ENCODE measurements at regions not wholly inside any gene's neighbourhood (a gene's known extent, or its start where the extent isn't known, plus 50 kb on each side); places are given as distances from the start of the nearest gene placed in this dataset.

GRCh38 chr5:3389471-3390026, 206.1 kb upstream of the IRX1 start:
- in situ Hi-C loops (cut with HindIII; ENCODE audit: low sequenced_read_pairs) = no loop called here
- H3K4me3 ChIP-seq (ENCODE audit: low read depth, low read length) = no peak overlapping the region
- TF ChIP-seq CTCF (IDR thresholded peaks at IDR 0.05; ENCODE audit: low read depth, low read length, missing control alignments) = no peak
- no peak for DNase-seq (ENCODE audit: low read depth)

GRCh38 chr5:3386637-3387036, 209.0 kb upstream of the IRX1 start:
- TF ChIP-seq CTCF (IDR thresholded peaks at IDR 0.05; ENCODE audit: low read depth, low read length, missing control alignments) = no peak
- H3K4me3 ChIP-seq (ENCODE audit: low read depth, low read length) = no peak overlapping the region
- no peak for DNase-seq (ENCODE audit: low read depth)
- in situ Hi-C loops (cut with HindIII; ENCODE audit: low sequenced_read_pairs) = no loop called here

- DNase-seq (ENCODE audit: low read depth) = no peak
- in situ Hi-C loops (cut with HindIII; ENCODE audit: low sequenced_read_pairs) = no loop called here
- TF ChIP-seq CTCF (IDR thresholded peaks at IDR 0.05; ENCODE audit: low read depth, low read length, missing control alignments) = no peak
- H3K4me3 ChIP-seq (ENCODE audit: low read depth, low read length) = no peak overlapping the region
Observed at GRCh38 chr5:3385991-3386519, 209.6 kb upstream of the IRX1 start.

- DNase-seq (ENCODE audit: low read depth) = no peak
- TF ChIP-seq CTCF (IDR thresholded peaks at IDR 0.05; ENCODE audit: low read depth, low read length, missing control alignments) = no peak
- H3K4me3 ChIP-seq (ENCODE audit: low read depth, low read length) = no peak overlapping the region
- in situ Hi-C loops (cut with HindIII; ENCODE audit: low sequenced_read_pairs) = no loop called here
Observed at GRCh38 chr5:3384531-3384930, 211.1 kb upstream of the IRX1 start.

- H3K4me3 ChIP-seq (ENCODE audit: low read depth, low read length) = no peak overlapping the region
- in situ Hi-C loops (cut with HindIII; ENCODE audit: low sequenced_read_pairs) = no loop called here
- TF ChIP-seq CTCF (IDR thresholded peaks at IDR 0.05; ENCODE audit: low read depth, low read length, missing control alignments) = no peak
- DNase-seq (ENCODE audit: low read depth) = no peak
Observed at GRCh38 chr5:3382782-3383181, 212.8 kb upstream of the IRX1 start.

GRCh38 chr5:3382151-3382550, 213.5 kb upstream of the IRX1 start:
- TF ChIP-seq CTCF (IDR thresholded peaks at IDR 0.05; ENCODE audit: low read depth, low read length, missing control alignments) = no peak
- in situ Hi-C loops (cut with HindIII; ENCODE audit: low sequenced_read_pairs) = no loop called here
- H3K4me3 ChIP-seq (ENCODE audit: low read depth, low read length) = no peak overlapping the region
- no peak for DNase-seq (ENCODE audit: low read depth)

Measured in astrocyte of the cerebellum (primary cell).